Activated CD8-positive, alpha-beta memory T cell treated with anti-CD3 and anti-CD28 coated beads for 24 hours (primary cell): ENCODE measurements at regions not wholly inside any gene's neighbourhood (a gene's known extent, or its start where the extent isn't known, plus 50 kb on each side); places are given as distances from the start of the nearest gene placed in this dataset.
"Not testable (repeated sequence)": the region's sequence is repeated elsewhere in the genome, so short reads cannot be mapped to it uniquely, and the experiment has no call there.

ENCODE experiments used
- DNase-seq: peaks from one replicate; pipeline ENCODE4 v3.0.0-alpha.2; 2020

- no peak for DNase-seq
Measured at GRCh38 chr22:33971561-33971961, 51.3 kb upstream of the LARGE1 start.

- DNase-seq: no peak
Measured at GRCh38 chr22:33975841-33976240, 55.6 kb upstream of the LARGE1 start.

- no peak for DNase-seq
Measured at GRCh38 chr22:33983558-33983957, 63.3 kb upstream of the LARGE1 start.

GRCh38 chr22:33984211-33984610 is 63.9 kb upstream of the LARGE1 start:
- no peak for DNase-seq

- DNase-seq: no peak
Measured at GRCh38 chr22:33984656-33985285, 64.5 kb upstream of the LARGE1 start.

GRCh38 chr22:33985506-33985905 is 65.2 kb upstream of the LARGE1 start:
- DNase-seq: no peak

- DNase-seq: no peak
Measured at GRCh38 chr22:33986167-33986771, 66.0 kb upstream of the LARGE1 start.

GRCh38 chr22:33986954-33987353 is 66.7 kb upstream of the LARGE1 start:
- no peak for DNase-seq

GRCh38 chr22:33989263-33989662 is 69.0 kb upstream of the LARGE1 start:
- DNase-seq: not testable (repeated sequence)

GRCh38 chr22:33991620-33992019 is 71.3 kb upstream of the LARGE1 start:
- DNase-seq: no peak

GRCh38 chr22:33996824-33997223 is 76.5 kb upstream of the LARGE1 start:
- DNase-seq: no peak

- DNase-seq: no peak
Measured at GRCh38 chr22:34000879-34001526, 80.7 kb upstream of the LARGE1 start.

GRCh38 chr22:34001701-34002466 is 81.6 kb upstream of the LARGE1 start:
- no peak for DNase-seq

- no peak for DNase-seq
Measured at GRCh38 chr22:34004058-34004457, 83.8 kb upstream of the LARGE1 start.

- DNase-seq: no peak
Measured at GRCh38 chr22:34010259-34010658, 90.0 kb upstream of the LARGE1 start.

- no peak for DNase-seq
Measured at GRCh38 chr22:34015642-34016041, 95.4 kb upstream of the LARGE1 start.

- no peak for DNase-seq
Measured at GRCh38 chr22:34017205-34017604, 96.9 kb upstream of the LARGE1 start.

GRCh38 chr22:34019190-34019845 is 99.0 kb upstream of the LARGE1 start:
- DNase-seq: no peak

GRCh38 chr22:34035209-34035608 is 114.9 kb upstream of the LARGE1 start:
- no peak for DNase-seq

GRCh38 chr22:34036931-34037330 is 116.7 kb upstream of the LARGE1 start:
- DNase-seq: no peak

GRCh38 chr22:34038801-34039555 is 118.7 kb upstream of the LARGE1 start:
- DNase-seq: no peak

GRCh38 chr22:34045311-34045710 is 125.0 kb upstream of the LARGE1 start:
- no peak for DNase-seq
